GM08714 (cell line): ENCODE measurements at regions not wholly inside any gene's neighbourhood (a gene's known extent, or its start where the extent isn't known, plus 50 kb on each side); places are given as distances from the start of the nearest gene placed in this dataset.

Source experiments
- H3K4me3 ChIP-seq: fragments of 200-500 bp; sonication (Bioruptor generic); 2 replicates; pipeline ENCODE4 v1.5.1; 2014; ENCODE audit warnings: mild to moderate bottlenecking, low read length, inconsistent platforms
- ZNF274 ChIP-seq: IDR thresholded peaks from 2 replicates; pipeline ENCODE4 v1.6.1; 2012; ENCODE audit warnings: mild to moderate bottlenecking, low read depth, low read length

GRCh38 chr21:43300496-43301408 is 126.2 kb downstream of the SIK1 start:
- TF ChIP-seq ZNF274, result no peak

GRCh38 chr21:43299441-43300277 is 127.3 kb downstream of the SIK1 start:
- no peak for TF ChIP-seq ZNF274
- no peak overlapping the region for H3K4me3 ChIP-seq

More at GRCh38 chr21:43300496-43301408, 126.2 kb downstream of the SIK1 start:
- no peak overlapping the region for H3K4me3 ChIP-seq

GRCh38 chr21:43298546-43299440 is 128.1 kb downstream of the SIK1 start:
- no peak overlapping the region for H3K4me3 ChIP-seq
- no peak for TF ChIP-seq ZNF274

GRCh38 chr21:43297989-43298388 is 128.9 kb downstream of the SIK1 start:
- no peak overlapping the region for H3K4me3 ChIP-seq
- no peak for TF ChIP-seq ZNF274

GRCh38 chr21:43297391-43297981 is 128.7 kb downstream of the CRYAA start:
- H3K4me3 ChIP-seq, result no peak overlapping the region
- TF ChIP-seq ZNF274, result no peak

DNA sequence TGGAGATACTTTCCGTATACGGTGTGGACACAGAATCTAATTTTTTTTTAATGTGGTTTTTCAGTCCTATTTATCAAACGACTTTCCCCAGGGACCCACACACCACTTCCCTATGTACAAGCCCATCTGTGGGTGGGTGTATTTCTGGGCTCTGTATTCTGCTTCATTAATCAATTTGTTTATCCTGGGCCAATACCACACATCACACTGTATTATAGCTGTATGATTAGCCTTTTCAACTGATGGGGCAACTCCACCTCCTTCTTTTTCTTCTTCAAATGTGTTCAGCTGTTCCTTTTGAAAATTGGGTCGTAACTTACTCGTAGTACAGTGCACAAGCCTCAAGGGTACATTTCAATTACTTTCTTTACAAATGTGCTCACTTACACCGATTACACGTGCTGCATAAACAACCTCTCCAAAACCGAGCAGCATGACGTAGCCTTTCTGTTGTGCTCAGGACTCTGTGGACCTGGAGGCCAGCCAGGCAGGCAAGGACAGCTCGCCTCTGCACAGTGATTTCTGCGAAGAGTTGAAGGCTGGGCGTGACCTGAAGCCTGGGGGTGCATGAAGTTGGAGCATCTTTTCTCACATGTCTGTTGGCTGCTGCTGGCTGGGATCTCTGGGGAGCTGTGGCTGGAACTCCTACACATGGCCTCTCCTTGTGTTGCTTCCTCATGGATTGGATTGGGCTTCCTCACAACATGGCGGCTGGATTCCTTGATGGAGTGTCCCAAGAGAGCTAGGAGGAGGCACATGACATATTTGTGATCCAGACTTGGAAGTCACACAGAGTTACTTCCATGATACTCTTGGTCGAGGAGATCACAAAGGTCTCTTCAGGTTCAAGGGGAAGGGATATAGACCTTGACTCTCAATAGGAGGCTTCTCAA is 126.5 kb downstream of the CRYAA start:
- H3K4me3 ChIP-seq, result no peak overlapping the region
- TF ChIP-seq ZNF274, result no peak

- H3K4me3 ChIP-seq, result no peak overlapping the region
- no peak for TF ChIP-seq ZNF274
Observed at GRCh38 chr21:43294194-43294902, 125.5 kb downstream of the CRYAA start.

DNA sequence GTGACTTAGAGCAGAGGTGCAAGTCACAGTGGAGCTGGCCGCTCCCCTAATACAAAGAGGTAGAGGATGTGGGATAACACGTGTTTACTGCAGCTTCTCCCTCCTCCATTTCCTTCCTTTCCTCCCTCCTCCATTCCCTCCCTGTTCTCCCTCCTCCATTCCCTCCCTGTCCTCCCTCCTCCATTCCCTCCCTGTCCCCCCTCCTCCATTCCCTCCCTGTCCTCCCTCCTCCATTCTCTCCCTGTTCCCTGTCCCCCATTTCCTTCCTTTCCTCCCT is 124.0 kb downstream of the CRYAA start:
- no peak overlapping the region for H3K4me3 ChIP-seq
- TF ChIP-seq ZNF274, result no peak

GRCh38 chr21:43292041-43292865 is 123.4 kb downstream of the CRYAA start:
- TF ChIP-seq ZNF274, result no peak
- no peak overlapping the region for H3K4me3 ChIP-seq

GRCh38 chr21:43291347-43291950 is 122.6 kb downstream of the CRYAA start:
- H3K4me3 ChIP-seq, result no peak overlapping the region
- no peak for TF ChIP-seq ZNF274
